T47D (cell line): ENCODE measurements at regions not wholly inside any gene's neighbourhood (a gene's known extent, or its start where the extent isn't known, plus 50 kb on each side); places are given as distances from the start of the nearest gene placed in this dataset.
"Not testable (repeated sequence)": the region's sequence is repeated elsewhere in the genome, so short reads cannot be mapped to it uniquely, and the experiment has no call there.

Experiments
- DNase-seq, 2 experiments: peaks; one replicate each; pipeline versions ENCODE4 v3.0.0 to v3.0.0-alpha.2; 2011 to 2012; ENCODE audit warnings: low read depth in 1 of 2, low spot score in 1 of 2
- JUND ChIP-seq: IDR thresholded peaks from 2 replicates; pipeline ENCODE4 v1.6.1; 2012; ENCODE audit warnings: low read depth
- in situ Hi-C: cut with HindIII; loops from 2 replicates; pipeline ENCODE4 v1.10.0; 2016; ENCODE audit warnings: low sequenced_read_pairs, low pct_unique_long_range_greater_than_20kb

DNA sequence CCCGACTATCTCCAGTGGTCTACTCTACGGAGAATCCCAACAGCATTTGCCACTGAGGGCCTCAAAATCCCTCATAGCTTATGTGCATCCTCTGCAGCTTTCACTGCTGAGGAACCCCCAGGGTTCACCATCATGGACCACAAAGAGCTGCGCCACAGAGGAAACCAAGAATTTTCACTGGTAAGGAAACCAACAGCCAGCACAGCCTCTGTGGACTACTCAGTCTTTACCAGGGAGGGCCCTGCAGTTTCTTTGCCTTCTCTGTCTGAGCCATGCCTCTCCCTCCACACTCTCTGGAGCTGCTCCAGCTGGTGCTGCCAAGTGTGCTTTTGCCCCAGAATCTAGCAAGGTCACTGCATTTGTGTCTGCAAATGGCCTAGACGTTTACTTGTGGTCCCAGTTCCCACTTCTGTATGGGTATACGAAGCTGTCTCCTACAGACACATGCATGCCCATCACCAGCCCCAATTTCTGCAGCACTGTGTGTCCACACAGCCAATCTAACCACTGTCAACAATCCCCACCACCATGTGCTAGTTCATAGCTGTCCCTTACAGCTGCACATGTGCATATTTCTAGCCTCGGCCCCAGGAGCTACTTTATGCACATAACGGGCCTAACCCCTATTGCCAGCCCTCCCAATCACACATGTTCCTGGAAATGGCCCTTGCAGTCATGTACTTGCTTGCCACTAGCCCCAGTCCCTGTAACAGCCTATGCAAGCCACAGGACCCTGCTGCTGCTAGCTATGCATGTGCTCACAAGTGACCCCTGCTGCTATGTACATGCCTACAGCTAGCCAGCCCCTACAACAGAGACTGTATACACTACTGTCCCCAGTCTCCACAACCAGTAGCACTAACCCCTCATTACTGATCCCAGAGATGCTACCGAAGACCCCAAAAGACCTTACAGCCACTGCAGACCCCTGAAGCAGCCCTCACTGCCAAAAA, 1437.4 kb downstream of the CDH11 start:
- no peak for TF ChIP-seq JUND
- DNase-seq, result no peak
- in situ Hi-C loops, result no loop called here

DNA sequence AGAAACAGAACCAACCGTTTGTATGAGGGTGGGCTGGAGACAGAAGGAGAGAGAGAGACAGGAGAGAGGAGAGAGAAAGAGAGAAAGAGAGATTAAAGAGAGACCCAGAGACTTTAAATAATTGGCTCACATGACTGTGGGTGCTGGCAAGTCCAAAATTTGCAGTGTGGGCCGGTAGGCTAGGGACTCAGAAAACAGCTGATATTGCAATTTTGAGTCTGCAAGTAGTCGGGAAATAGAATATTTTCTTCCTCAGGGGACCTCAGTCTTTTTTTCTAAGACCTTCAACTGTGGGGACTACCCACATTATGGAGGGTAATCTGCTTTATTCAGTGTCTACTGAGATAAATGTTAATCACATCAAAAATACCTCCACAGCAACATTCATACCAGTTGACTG, 1439.0 kb downstream of the CDH11 start:
- in situ Hi-C loops, result no loop called here
- DNase-seq, result no peak
- TF ChIP-seq JUND, result no peak

DNA sequence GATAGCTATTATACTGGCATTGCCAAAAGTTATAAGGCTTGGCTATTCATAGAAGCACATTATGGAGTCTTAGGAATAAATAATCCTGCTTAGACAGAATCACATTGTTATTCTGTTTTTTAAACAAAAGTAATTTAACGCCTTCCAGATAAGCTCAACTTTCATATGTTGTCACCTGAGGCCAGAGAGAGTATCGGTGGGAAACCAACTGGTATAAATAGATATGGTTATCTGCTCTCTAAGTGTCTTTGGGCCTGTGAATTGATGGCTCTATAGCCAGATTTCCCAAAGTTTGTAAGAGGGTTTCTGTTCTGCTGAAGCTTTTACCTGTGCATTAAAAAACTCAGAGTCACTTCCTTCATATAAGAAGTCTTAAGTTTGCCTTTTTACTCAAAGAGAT, 1449.4 kb downstream of the CDH11 start:
- no peak for DNase-seq
- in situ Hi-C loops, result no loop called here
- no peak for TF ChIP-seq JUND

DNA sequence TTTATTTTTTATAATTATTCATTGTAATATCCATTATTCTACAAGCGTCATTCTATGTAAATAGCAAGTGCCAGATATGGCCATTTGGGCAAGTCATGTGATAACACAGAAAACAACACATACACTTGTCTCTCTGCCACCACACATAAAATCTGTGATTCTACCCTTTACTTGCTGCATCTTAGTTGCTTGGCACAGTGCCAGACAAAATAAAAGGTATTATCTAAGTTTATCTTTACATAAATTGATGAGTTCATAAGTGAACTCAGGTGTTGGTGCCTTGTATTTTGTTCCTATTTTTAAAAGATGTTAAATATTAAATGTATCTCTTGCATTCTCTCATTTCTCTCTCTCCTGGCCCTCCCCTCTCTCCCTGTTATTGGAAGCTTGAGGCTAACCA, 1458.7 kb downstream of the CDH11 start:
- TF ChIP-seq JUND, result no peak
- in situ Hi-C loops, result no loop called here

DNA sequence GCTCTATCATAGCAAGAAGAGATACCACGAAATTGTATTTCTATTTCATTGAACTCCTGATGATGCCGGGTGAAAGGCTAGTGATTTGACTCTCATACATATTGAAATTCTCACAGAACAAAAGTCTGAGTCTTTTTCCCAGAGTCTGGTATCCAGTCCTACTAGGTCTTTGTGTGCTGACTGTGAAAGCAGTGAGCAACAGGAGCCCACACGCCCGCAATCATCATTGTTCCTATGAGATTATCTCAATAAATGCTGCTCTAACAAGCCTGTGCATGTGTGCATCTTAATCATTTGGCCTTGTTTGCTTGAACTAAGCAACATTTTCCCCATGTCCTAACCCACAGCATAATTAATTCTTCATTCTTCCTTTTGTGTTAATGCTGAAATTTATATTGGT, 1466.0 kb downstream of the CDH11 start:
- no peak for TF ChIP-seq JUND
- in situ Hi-C loops, result no loop called here
- no peak for DNase-seq

More for the DNA sequence above, 1458.7 kb downstream of the CDH11 start:
- no peak for DNase-seq

DNA sequence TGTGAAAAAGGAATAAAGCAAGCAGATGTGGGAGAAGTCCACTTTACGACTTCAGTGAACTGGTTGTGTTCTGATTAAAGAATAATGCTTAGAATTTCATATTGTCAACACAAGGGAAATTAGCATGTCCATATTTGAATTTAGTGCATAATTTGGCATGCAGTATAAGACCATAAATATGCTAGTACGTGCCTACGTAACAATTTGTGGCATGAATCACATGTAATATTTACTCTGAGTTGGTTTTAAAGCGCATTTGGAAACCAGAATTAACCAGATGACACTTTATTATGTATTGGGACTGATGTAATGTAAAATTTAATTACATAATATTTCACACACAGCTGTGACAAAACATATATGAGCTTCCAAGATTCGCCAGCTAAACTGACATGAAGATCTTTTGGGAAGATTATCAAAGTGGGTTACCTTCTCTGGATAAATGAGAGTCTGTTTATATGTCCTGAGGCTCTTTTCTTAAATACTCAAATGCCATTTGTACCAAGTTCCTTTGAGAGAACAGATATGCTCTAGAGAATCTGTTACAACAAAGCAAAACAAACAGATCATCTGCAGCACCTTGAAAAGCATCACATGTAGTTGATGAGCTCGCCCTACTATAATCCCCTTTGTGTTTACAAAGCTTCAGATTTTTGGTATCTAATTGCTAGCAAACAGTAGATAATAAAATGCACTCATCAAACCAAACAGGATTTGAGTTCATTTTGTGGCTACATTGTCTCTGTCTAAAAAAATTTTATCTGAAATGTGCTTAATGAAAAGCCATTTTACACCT, 1468.6 kb downstream of the CDH11 start:
- no peak for DNase-seq
- no peak for TF ChIP-seq JUND
- in situ Hi-C loops, result no loop called here

DNA sequence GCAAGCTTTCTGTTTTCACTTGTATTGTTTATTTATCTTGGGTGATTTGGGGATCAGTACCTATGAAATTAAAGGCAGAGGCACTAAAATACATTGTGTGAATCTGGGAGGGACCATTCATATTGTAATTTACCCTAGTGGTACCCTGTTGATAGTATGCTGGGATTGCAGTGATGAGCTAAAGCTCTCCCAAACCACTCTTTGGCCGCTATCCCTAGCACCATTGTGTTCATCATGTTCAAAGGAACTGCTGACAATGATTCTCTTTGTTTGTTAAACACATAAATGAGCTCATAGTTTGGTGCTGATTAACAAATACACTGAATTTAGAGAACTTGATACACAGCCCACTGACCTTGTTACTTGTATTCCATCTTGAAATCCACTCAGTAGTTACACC, 1469.8 kb downstream of the CDH11 start:
- no peak for TF ChIP-seq JUND
- DNase-seq, result no peak
- in situ Hi-C loops, result no loop called here

DNA sequence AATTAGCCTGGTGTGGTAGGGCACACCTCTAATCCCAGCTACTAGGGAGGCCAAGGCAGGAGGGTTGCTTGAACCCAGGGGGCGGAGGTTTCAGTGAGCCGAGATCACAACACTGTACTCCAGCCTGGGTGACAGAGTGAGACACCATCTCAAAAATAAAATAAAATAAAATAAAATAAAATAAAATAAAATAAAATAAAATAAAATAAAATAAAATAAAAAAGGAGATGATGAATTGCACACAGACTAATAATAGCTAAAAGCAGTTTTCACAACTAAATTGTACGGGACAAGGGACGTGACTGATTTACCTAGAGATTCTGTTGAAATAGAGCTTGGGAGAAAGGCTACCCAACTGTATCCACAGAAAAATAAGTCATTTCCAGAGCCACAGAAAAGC, 1471.3 kb downstream of the CDH11 start:
- no peak for DNase-seq
- in situ Hi-C loops, result no loop called here
- TF ChIP-seq JUND, result no peak

DNA sequence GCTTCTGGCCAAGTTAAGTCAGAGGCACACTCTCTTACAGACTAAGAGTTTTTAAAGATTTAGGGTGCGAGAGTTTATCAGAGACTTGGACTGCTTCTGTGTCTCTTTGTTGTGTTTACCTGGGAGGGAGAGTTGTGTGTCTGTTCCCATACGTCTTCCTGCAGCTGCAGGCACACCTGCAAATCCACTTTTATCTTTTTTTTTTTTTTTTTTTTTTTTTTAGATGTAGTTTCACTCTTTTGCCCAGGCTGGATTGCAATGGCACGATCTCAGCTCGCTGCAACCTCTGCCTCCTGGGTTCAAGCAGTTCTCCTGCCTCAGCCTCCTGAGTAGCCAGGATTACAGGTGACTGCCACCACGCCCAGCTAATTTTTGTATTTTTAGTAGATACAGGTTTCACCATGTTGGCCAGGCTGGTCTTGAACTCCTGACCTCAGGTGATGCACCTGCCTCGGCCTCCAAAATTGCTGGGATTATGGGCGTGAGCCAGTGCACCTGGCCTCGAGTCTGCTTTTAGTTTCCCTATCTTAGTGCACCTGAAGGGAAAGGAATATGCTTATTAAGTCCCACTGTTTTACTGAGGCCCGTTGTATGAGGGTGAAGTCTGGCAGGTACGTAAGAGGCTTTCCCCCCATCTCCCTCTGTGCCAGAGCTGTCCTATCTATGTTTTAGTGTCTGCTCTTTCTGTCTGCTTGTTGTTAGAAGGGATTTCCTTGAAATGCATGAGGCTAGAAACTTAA, 1488.0 kb downstream of the CDH11 start:
- in situ Hi-C loops, DNase-seq: not testable (repeated sequence)

DNA sequence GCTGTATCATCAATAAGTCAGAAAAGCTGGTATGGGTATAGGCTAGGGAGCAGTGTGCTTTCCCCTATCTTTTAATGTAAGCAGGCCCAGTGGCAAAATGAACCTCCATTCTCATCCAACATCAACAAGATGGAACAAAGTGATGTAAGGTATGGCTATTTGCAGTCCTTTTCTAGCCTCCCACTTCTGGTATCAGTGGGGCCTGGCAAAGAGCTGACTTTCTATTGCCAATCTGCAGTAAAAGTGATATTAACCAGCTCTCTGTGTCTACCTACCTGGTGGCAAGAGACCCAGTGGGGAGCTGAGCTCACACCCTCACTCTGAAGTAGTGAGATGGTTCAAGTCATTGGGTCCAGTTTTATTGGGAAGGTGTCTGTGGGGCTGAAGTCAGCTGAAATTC, 1492.6 kb downstream of the CDH11 start:
- DNase-seq, result no peak
- in situ Hi-C loops, result no loop called here
- no peak for TF ChIP-seq JUND

DNA sequence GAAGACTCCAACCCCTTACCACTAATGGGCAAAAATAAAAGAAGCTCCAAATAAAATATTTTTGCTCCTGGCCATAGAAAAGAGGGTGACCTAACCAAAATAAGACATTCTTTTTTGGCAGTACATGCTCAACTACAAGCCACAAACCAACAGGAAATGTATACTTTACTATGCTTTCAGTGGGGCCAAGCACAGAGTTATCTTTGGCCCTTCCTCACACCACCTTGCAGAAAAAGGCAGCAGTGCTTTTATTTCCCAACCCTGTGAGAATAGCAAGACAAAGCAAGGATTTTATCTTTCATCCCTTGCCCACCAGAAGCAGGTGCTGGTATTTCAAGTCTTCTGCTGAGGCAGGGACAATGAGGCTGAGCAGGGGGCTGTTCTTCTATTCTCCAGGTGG, 1493.1 kb downstream of the CDH11 start:
- in situ Hi-C loops, result no loop called here
- DNase-seq, result no peak

DNA sequence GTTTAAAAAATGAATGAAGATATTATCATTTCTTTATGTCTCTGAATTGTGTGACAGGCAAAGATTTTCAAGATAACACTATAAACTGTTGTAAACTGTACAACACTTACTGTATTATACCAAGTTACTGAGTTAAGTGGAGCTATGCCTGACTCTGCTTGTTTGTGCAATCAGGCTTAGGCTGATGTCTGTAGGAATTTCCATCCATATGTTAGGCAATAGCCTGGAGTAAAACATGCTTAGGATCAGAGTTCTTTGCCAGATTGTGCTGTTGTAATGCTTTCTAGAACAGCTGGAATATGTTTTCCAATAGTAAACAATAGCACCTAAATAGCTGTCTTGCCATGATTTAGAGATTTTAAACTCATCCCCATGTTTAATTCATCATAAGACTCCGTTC, 1496.7 kb downstream of the CDH11 start:
- in situ Hi-C loops, result no loop called here
- DNase-seq, result no peak
- no peak for TF ChIP-seq JUND

More for the DNA sequence above, 1493.1 kb downstream of the CDH11 start:
- TF ChIP-seq JUND, result no peak

DNA sequence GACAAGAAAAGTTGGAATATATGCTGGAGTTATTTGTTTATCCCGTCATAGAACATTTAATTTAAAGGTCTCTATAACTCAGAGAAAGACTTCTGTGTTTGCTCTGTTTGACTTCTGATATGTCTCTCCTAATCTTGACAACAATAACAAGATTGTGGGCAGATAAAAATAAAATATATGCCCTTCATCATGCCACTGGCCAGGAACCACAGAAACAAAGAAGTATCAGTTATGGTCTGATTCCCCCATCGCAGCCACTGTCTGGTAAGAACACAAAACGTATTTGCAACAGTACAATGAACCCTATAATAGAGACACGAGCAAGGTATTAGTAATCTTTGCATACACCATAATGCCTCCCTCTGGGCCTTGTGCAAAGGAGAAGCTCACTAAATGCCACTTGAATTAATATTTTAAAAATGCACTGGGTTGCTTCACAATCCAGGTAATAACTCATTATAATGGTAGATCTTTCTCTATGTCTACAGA, 1498.3 kb downstream of the CDH11 start:
- no peak for TF ChIP-seq JUND
- in situ Hi-C loops, result no loop called here
- DNase-seq, result no peak
